ENCODE measurements at regions not wholly inside any gene's neighbourhood (a gene's known extent, or its start where the extent isn't known, plus 50 kb on each side); places are given as distances from the start of the nearest gene placed in this dataset.

GRCh38 chr1:80447526-80447925 lies 1353.2 kb upstream of the ADGRL2 start:
- no peak for TF ChIP-seq CTCF (IDR thresholded peaks at IDR 0.05)
- H3K9me3 Mint-ChIP-seq (ENCODE audit: unreplicated experiment) = peaks cover 12% of the 10 kb centered on the region
- H3K27me3 Mint-ChIP-seq (ENCODE audit: unreplicated experiment) = no peaks in the 10 kb centered on the region
- H3K4me1 Mint-ChIP-seq (ENCODE audit: unreplicated experiment) = peaks cover 13% of the 10 kb centered on the region
- H3K27ac Mint-ChIP-seq (ENCODE audit: unreplicated experiment) = no peak overlapping the region
- DNase-seq (ENCODE audit: extremely low spot score, unreplicated experiment) = no peak
- H3K36me3 Mint-ChIP-seq (ENCODE audit: unreplicated experiment) = no peaks in the 10 kb centered on the region
- H3K4me3 Mint-ChIP-seq (ENCODE audit: unreplicated experiment) = no peak overlapping the region

- no peak for DNase-seq (ENCODE audit: extremely low spot score, unreplicated experiment)
- no peak overlapping the region for H3K27ac Mint-ChIP-seq (ENCODE audit: unreplicated experiment)
Measured at GRCh38 chr1:80445033-80445432, 1355.7 kb upstream of the ADGRL2 start.

GRCh38 chr1:80444171-80444570 lies 1356.6 kb upstream of the ADGRL2 start:
- H3K4me1 Mint-ChIP-seq (ENCODE audit: unreplicated experiment) = peaks cover 13% of the 10 kb centered on the region
- H3K9me3 Mint-ChIP-seq (ENCODE audit: unreplicated experiment) = peaks cover 7% of the 10 kb centered on the region
- no peak for DNase-seq (ENCODE audit: extremely low spot score, unreplicated experiment)

More at GRCh38 chr1:80445033-80445432, 1355.7 kb upstream of the ADGRL2 start:
- Mint-ChIP-seq H3K9me3 (ENCODE audit: unreplicated experiment) (peaks cover 7% of the 10 kb centered on the region), H3K4me1 (ENCODE audit: unreplicated experiment) (peaks cover 13% of the 10 kb centered on the region), H3K4me3 (ENCODE audit: unreplicated experiment) (no peak overlapping the region), H3K27me3 (ENCODE audit: unreplicated experiment) (no peaks in the 10 kb centered on the region), H3K36me3 (ENCODE audit: unreplicated experiment) (no peaks in the 10 kb centered on the region)
- TF ChIP-seq CTCF (IDR thresholded peaks at IDR 0.05) = no peak

GRCh38 chr1:80441664-80442063 lies 1359.1 kb upstream of the ADGRL2 start:
- Mint-ChIP-seq H3K27ac (ENCODE audit: unreplicated experiment) (no peak overlapping the region), H3K9me3 (ENCODE audit: unreplicated experiment) (peaks cover 7% of the 10 kb centered on the region), H3K4me1 (ENCODE audit: unreplicated experiment) (peaks cover 7% of the 10 kb centered on the region), H3K27me3 (ENCODE audit: unreplicated experiment) (no peaks in the 10 kb centered on the region), H3K4me3 (ENCODE audit: unreplicated experiment) (no peak overlapping the region), H3K36me3 (ENCODE audit: unreplicated experiment) (no peaks in the 10 kb centered on the region)
- TF ChIP-seq CTCF (IDR thresholded peaks at IDR 0.05) = no peak
- no peak for DNase-seq (ENCODE audit: extremely low spot score, unreplicated experiment)

More at GRCh38 chr1:80444171-80444570, 1356.6 kb upstream of the ADGRL2 start:
- Mint-ChIP-seq H3K27ac (ENCODE audit: unreplicated experiment) (no peak overlapping the region), H3K36me3 (ENCODE audit: unreplicated experiment) (no peaks in the 10 kb centered on the region), H3K4me3 (ENCODE audit: unreplicated experiment) (no peak overlapping the region), H3K27me3 (ENCODE audit: unreplicated experiment) (no peaks in the 10 kb centered on the region)
- no peak for TF ChIP-seq CTCF (IDR thresholded peaks at IDR 0.05)

- Mint-ChIP-seq H3K9me3 (ENCODE audit: unreplicated experiment) (peaks cover under 1% of the 10 kb centered on the region), H3K36me3 (ENCODE audit: unreplicated experiment) (no peaks in the 10 kb centered on the region), H3K27ac (ENCODE audit: unreplicated experiment) (no peak overlapping the region), H3K27me3 (ENCODE audit: unreplicated experiment) (no peaks in the 10 kb centered on the region), H3K4me1 (ENCODE audit: unreplicated experiment) (no peaks in the 10 kb centered on the region), H3K4me3 (ENCODE audit: unreplicated experiment) (no peak overlapping the region)
- TF ChIP-seq CTCF (IDR thresholded peaks at IDR 0.05) = no peak
- DNase-seq (ENCODE audit: extremely low spot score, unreplicated experiment) = no peak
Measured at GRCh38 chr1:80436851-80437250, 1363.9 kb upstream of the ADGRL2 start.
